ENCODE measurements at regions not wholly inside any gene's neighbourhood (a gene's known extent, or its start where the extent isn't known, plus 50 kb on each side); places are given as distances from the start of the nearest gene placed in this dataset.

DNA sequence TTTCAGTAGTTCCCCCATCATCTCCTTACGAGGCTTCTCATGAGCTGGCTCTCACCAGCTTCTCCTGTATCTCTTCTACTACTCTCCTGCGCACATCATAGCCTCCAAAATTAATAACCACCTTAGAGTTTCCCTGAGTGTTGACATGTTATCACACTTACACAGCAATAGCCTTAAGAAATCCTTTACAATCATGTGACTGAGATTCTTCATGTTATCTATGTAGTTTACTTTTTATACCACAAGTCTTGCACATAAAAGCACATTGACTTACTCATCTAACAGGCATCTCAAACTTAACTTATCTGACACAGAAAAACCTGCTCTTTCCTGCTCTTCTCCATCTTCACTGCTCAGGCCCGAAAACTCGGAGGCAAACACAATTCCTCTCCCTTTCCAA is 103.7 kb upstream of the TAB2 start:
- TF ChIP-seq EP300 (IDR thresholded peaks at IDR 0.05), result no peak
- TF ChIP-seq, protein P1, sequence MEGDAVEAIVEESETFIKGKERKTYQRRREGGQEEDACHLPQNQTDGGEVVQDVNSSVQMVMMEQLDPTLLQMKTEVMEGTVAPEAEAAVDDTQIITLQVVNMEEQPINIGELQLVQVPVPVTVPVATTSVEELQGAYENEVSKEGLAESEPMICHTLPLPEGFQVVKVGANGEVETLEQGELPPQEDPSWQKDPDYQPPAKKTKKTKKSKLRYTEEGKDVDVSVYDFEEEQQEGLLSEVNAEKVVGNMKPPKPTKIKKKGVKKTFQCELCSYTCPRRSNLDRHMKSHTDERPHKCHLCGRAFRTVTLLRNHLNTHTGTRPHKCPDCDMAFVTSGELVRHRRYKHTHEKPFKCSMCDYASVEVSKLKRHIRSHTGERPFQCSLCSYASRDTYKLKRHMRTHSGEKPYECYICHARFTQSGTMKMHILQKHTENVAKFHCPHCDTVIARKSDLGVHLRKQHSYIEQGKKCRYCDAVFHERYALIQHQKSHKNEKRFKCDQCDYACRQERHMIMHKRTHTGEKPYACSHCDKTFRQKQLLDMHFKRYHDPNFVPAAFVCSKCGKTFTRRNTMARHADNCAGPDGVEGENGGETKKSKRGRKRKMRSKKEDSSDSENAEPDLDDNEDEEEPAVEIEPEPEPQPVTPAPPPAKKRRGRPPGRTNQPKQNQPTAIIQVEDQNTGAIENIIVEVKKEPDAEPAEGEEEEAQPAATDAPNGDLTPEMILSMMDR (IDR thresholded peaks at IDR 0.05), result no peak
- no peak for TF ChIP-seq POLR2A (IDR thresholded peaks at IDR 0.05)
- no peak for TF ChIP-seq POLR2AphosphoS5 (IDR thresholded peaks at IDR 0.05)
- Histone ChIP-seq H3K4me1 (peaks cover 0 to 48% (median 35%) of the 10 kb centered on the region in 4 donors), H3K27me3 (no peaks in the 10 kb centered on the region), H3K27ac (no peak overlapping the region), H3K4me3 (no peak overlapping the region), H3K36me3 (no peaks in the 10 kb centered on the region), H3K9me3 (no peaks in the 10 kb centered on the region)
- no peak for DNase-seq
- intact Hi-C loops (cut with DNase I), result loop anchor here (5.0 kb wide), 2 partner anchors 103 to 132 kb away; partner anchors contain the start of gene TAB2
- WGBS, 2 donors, result 91 to 93% methylated on average over 4 of the region's 4 CpGs

GRCh38 chr6:149216459-149216858 is 101.1 kb upstream of the TAB2 start:
- H3K36me3 ChIP-seq, result no peaks in the 10 kb centered on the region
- intact Hi-C loops (cut with DNase I), result no loop called here
- H3K4me3 ChIP-seq, result no peak overlapping the region
- peaks cover 0 to 26% (median 16%) of the 10 kb centered on the region in 4 donors for H3K4me1 ChIP-seq
- H3K9me3 ChIP-seq, result no peaks in the 10 kb centered on the region
- no peak overlapping the region for H3K27ac ChIP-seq
- H3K27me3 ChIP-seq, result no peaks in the 10 kb centered on the region
- no peak for DNase-seq
- TF ChIP-seq EP300 (IDR thresholded peaks at IDR 0.05) (no peak), POLR2A (IDR thresholded peaks at IDR 0.05) (no peak), POLR2AphosphoS5 (IDR thresholded peaks at IDR 0.05) (no peak)
- TF ChIP-seq, protein P1 (IDR thresholded peaks at IDR 0.05), result no peak
- 85 to 92% methylated on average over 4 of the region's 4 CpGs for WGBS, 2 donors

GRCh38 chr6:149217466-149217888 is 100.0 kb upstream of the TAB2 start:
- H3K9me3 ChIP-seq, result no peaks in the 10 kb centered on the region
- H3K4me3 ChIP-seq, result no peak overlapping the region
- no peak overlapping the region for H3K27ac ChIP-seq
- H3K27me3 ChIP-seq, result no peaks in the 10 kb centered on the region
- H3K36me3 ChIP-seq, result no peaks in the 10 kb centered on the region
- no peak for TF ChIP-seq EP300 (IDR thresholded peaks at IDR 0.05)
- no peak for TF ChIP-seq POLR2A (IDR thresholded peaks at IDR 0.05)
- no peak for TF ChIP-seq POLR2AphosphoS5 (IDR thresholded peaks at IDR 0.05)
- TF ChIP-seq, protein P1 (IDR thresholded peaks at IDR 0.05), result no peak
- H3K4me1 ChIP-seq, result peaks cover 0 to 16% (median 7%) of the 10 kb centered on the region in 4 donors
- no peak for DNase-seq
- intact Hi-C loops (cut with DNase I), result no loop called here

- TF ChIP-seq EP300 (IDR thresholded peaks at IDR 0.05), result no peak
- TF ChIP-seq, protein P1 (IDR thresholded peaks at IDR 0.05), result no peak
- no peak for TF ChIP-seq POLR2A (IDR thresholded peaks at IDR 0.05)
- no peak for TF ChIP-seq POLR2AphosphoS5 (IDR thresholded peaks at IDR 0.05)
- no peaks in the 10 kb centered on the region for H3K36me3 ChIP-seq
- DNase-seq, result no peak
These were observed 99.0 kb upstream of the TAB2 start for GRCh38 chr6:149218471-149218870.

DNA sequence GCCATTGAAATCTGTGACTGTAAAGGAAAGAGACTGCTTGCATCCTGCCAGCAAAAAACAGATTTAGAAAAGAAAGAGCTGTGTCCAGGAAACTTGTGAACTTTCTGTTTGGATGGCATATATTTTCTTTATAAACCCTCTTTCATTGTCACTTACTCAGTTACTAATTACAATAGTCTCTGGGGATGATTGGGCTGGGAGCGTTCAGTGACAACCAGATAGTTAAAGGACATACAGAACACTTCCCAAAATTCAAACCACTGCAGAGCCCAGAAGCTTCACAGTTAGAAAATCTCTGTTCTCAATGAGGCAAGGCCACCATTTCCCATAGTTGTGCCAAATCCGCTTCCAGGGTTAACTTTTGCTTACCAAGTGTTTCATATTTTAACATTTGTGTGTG is 98.6 kb upstream of the TAB2 start:
- no peak for DNase-seq
- 86 to 94% methylated on average over 2 of the region's 2 CpGs for WGBS, 2 donors
- intact Hi-C loops (cut with DNase I), result no loop called here
- Histone ChIP-seq H3K4me1 (peaks cover 0 to 18% (median 11%) of the 10 kb centered on the region in 4 donors), H3K27me3 (no peaks in the 10 kb centered on the region), H3K4me3 (no peak overlapping the region), H3K27ac (no peak overlapping the region), H3K36me3 (no peaks in the 10 kb centered on the region), H3K9me3 (no peaks in the 10 kb centered on the region)
- TF ChIP-seq, protein P1 (IDR thresholded peaks at IDR 0.05), result no peak
- TF ChIP-seq POLR2A (IDR thresholded peaks at IDR 0.05) (no peak), EP300 (IDR thresholded peaks at IDR 0.05) (no peak), POLR2AphosphoS5 (IDR thresholded peaks at IDR 0.05) (no peak)

More at GRCh38 chr6:149218471-149218870, 99.0 kb upstream of the TAB2 start:
- no peak overlapping the region for H3K4me3 ChIP-seq
- H3K4me1 ChIP-seq, result peaks cover 0 to 15% (median 6%) of the 10 kb centered on the region in 4 donors
- intact Hi-C loops (cut with DNase I), result no loop called here
- H3K9me3 ChIP-seq, result no peaks in the 10 kb centered on the region
- no peaks in the 10 kb centered on the region for H3K27me3 ChIP-seq
- H3K27ac ChIP-seq, result no peak overlapping the region

All from sigmoid colon (tissue), 6 donors.